Central memory CD8-positive, alpha-beta T cell (primary cell): ENCODE measurements at regions not wholly inside any gene's neighbourhood (a gene's known extent, or its start where the extent isn't known, plus 50 kb on each side); places are given as distances from the start of the nearest gene placed in this dataset.

Source experiments
- ATAC-seq: fragments of 150-1000 bp; cut with Tn5 transposase; replicated peaks from 2 replicates; pipeline ENCODE4 v1.10.0; 2022; ENCODE audit warnings: mild to moderate bottlenecking, moderate FRiP score, moderate number of reproducible peaks; ENCODE audit not compliant: poor library complexity, severe bottlenecking; ENCODE audit errors: extremely low read depth
- DNase-seq, 2 donors: peaks; one replicate each; pipeline ENCODE4 v3.0.0; 2021; ENCODE audit warnings: low spot score in 2 of 2
- H3K27ac Mint-ChIP-seq: one replicate; pipeline ENCODE4 v1.8.0; 2022; ENCODE audit warnings: low read depth, mild to moderate bottlenecking, moderate library complexity, mixed read lengths
- H3K27me3 Mint-ChIP-seq: one replicate; pipeline ENCODE4 v1.8.0; 2022; ENCODE audit warnings: mixed read lengths
- H3K36me3 Mint-ChIP-seq: one replicate; pipeline ENCODE4 v1.8.0; 2022; ENCODE audit warnings: mild to moderate bottlenecking, moderate library complexity, mixed read lengths; ENCODE audit not compliant: insufficient read depth
- H3K4me1 Mint-ChIP-seq: one replicate; pipeline ENCODE4 v1.8.0; 2022; ENCODE audit warnings: mixed read lengths
- H3K4me3 Mint-ChIP-seq: one replicate; pipeline ENCODE4 v1.8.0; 2022; ENCODE audit warnings: mild to moderate bottlenecking, moderate library complexity, mixed read lengths
- H3K9me3 Mint-ChIP-seq: one replicate; pipeline ENCODE4 v1.8.0; 2022; ENCODE audit warnings: mixed read lengths

- no peaks in the 10 kb centered on the region for H3K36me3 Mint-ChIP-seq
- H3K9me3 Mint-ChIP-seq = no peaks in the 10 kb centered on the region
- DNase-seq = no peak
- H3K27ac Mint-ChIP-seq = no peak overlapping the region
- H3K4me1 Mint-ChIP-seq = no peaks in the 10 kb centered on the region
- peaks cover 38% of the 10 kb centered on the region for H3K27me3 Mint-ChIP-seq
- H3K4me3 Mint-ChIP-seq = no peak overlapping the region
- ATAC-seq = no peak
These were observed 101.2 kb downstream of the MCFD2 start for GRCh38 chr2:46814160-46814961.

GRCh38 chr2:46813680-46814079 lies 101.9 kb downstream of the MCFD2 start:
- H3K4me3 Mint-ChIP-seq = no peak overlapping the region
- no peaks in the 10 kb centered on the region for H3K36me3 Mint-ChIP-seq
- no peak for ATAC-seq
- peaks cover 45% of the 10 kb centered on the region for H3K27me3 Mint-ChIP-seq
- DNase-seq = no peak
- H3K4me1 Mint-ChIP-seq = no peaks in the 10 kb centered on the region
- no peak overlapping the region for H3K27ac Mint-ChIP-seq
- no peaks in the 10 kb centered on the region for H3K9me3 Mint-ChIP-seq

GRCh38 chr2:46813020-46813415 lies 102.6 kb downstream of the MCFD2 start:
- H3K27ac Mint-ChIP-seq = no peak overlapping the region
- no peak for ATAC-seq
- DNase-seq = no peak
- no peaks in the 10 kb centered on the region for H3K9me3 Mint-ChIP-seq
- no peaks in the 10 kb centered on the region for H3K36me3 Mint-ChIP-seq
- H3K4me1 Mint-ChIP-seq = no peaks in the 10 kb centered on the region
- no peak overlapping the region for H3K4me3 Mint-ChIP-seq
- peaks cover 50% of the 10 kb centered on the region for H3K27me3 Mint-ChIP-seq
